ENCODE measurements at regions not wholly inside any gene's neighbourhood (a gene's known extent, or its start where the extent isn't known, plus 50 kb on each side); places are given as distances from the start of the nearest gene placed in this dataset.

DNA sequence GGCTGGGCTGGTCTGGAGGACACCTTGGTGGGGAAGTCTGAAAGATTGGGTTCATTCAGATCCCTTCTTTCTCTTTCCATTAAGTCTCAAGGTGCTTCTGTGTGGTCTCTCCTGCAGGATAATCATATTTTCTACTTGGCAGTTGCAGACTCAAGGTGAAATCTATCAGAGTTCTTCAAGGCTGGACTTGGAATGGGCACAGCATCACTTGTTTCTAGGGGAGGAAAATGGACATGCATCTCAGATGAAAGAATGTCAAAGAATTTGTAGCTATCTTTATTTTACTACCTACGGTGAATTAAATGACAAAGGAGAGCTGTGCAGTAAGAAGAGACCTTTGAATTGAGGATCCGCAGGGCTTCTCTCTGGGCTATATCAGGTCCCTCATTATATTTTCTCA lies 69.8 kb upstream of the PAPPA start:
- no peak overlapping the region for H3K9ac ChIP-seq (ENCODE audit: low read depth in 1 of 2, low read length in 2 of 2)
- H3K4me3 ChIP-seq (ENCODE audit: low read depth in 1 of 3, low read length in 3 of 3) = no peak overlapping the region
- 87% methylated on average over 2 of the region's 2 CpGs for WGBS
- no peak for DNase-seq (ENCODE audit: low spot score)
- no peaks in the 10 kb centered on the region for H3K27me3 ChIP-seq (ENCODE audit: control insufficient read depth in 4 of 4, insufficient read depth in 4 of 4, low read length in 3 of 4)
- H3K4me1 ChIP-seq (ENCODE audit: control insufficient read depth in 4 of 4, insufficient read depth in 4 of 4, low read length in 3 of 4) = no peaks in the 10 kb centered on the region
- no peaks in the 10 kb centered on the region for H3K36me3 ChIP-seq (ENCODE audit: control insufficient read depth in 4 of 4, insufficient read depth in 3 of 4, low read depth in 1 of 4, low read length in 3 of 4)
- H3K9me3 ChIP-seq (ENCODE audit: control insufficient read depth in 4 of 4, low read length in 3 of 4) = no peaks in the 10 kb centered on the region
- TF ChIP-seq, protein P1, sequence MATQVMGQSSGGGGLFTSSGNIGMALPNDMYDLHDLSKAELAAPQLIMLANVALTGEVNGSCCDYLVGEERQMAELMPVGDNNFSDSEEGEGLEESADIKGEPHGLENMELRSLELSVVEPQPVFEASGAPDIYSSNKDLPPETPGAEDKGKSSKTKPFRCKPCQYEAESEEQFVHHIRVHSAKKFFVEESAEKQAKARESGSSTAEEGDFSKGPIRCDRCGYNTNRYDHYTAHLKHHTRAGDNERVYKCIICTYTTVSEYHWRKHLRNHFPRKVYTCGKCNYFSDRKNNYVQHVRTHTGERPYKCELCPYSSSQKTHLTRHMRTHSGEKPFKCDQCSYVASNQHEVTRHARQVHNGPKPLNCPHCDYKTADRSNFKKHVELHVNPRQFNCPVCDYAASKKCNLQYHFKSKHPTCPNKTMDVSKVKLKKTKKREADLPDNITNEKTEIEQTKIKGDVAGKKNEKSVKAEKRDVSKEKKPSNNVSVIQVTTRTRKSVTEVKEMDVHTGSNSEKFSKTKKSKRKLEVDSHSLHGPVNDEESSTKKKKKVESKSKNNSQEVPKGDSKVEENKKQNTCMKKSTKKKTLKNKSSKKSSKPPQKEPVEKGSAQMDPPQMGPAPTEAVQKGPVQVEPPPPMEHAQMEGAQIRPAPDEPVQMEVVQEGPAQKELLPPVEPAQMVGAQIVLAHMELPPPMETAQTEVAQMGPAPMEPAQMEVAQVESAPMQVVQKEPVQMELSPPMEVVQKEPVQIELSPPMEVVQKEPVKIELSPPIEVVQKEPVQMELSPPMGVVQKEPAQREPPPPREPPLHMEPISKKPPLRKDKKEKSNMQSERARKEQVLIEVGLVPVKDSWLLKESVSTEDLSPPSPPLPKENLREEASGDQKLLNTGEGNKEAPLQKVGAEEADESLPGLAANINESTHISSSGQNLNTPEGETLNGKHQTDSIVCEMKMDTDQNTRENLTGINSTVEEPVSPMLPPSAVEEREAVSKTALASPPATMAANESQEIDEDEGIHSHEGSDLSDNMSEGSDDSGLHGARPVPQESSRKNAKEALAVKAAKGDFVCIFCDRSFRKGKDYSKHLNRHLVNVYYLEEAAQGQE (IDR thresholded peaks at IDR 0.05) = no peak
- TF ChIP-seq, protein P2, sequence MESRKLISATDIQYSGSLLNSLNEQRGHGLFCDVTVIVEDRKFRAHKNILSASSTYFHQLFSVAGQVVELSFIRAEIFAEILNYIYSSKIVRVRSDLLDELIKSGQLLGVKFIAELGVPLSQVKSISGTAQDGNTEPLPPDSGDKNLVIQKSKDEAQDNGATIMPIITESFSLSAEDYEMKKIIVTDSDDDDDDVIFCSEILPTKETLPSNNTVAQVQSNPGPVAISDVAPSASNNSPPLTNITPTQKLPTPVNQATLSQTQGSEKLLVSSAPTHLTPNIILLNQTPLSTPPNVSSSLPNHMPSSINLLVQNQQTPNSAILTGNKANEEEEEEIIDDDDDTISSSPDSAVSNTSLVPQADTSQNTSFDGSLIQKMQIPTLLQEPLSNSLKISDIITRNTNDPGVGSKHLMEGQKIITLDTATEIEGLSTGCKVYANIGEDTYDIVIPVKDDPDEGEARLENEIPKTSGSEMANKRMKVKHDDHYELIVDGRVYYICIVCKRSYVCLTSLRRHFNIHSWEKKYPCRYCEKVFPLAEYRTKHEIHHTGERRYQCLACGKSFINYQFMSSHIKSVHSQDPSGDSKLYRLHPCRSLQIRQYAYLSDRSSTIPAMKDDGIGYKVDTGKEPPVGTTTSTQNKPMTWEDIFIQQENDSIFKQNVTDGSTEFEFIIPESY (IDR thresholded peaks at IDR 0.05) = no peak
- TF ChIP-seq FOXA2 (IDR thresholded peaks at IDR 0.05) (no peak), NR2F2 (IDR thresholded peaks at IDR 0.05) (no peak), HNF4A (conservative IDR thresholded peaks at IDR 0.05) (no peak), YY1 (IDR thresholded peaks at IDR 0.05) (no peak), RAD21 (IDR thresholded peaks at IDR 0.05) (no peak), FOXA1 (IDR thresholded peaks at IDR 0.05) (no peak), JUND (IDR thresholded peaks at IDR 0.05) (no peak), SP1 (IDR thresholded peaks at IDR 0.05) (no peak), EGR1 (IDR thresholded peaks at IDR 0.05; ENCODE audit: low read depth in 2 of 2) (no peak), GABPA (IDR thresholded peaks at IDR 0.05 in 1 of 2, conservative IDR thresholded peaks at IDR 0.05 in 1 of 2) (no peak), RXRA (IDR thresholded peaks at IDR 0.05) (no peak), TAF1 (conservative IDR thresholded peaks at IDR 0.05) (no peak), HNF4G (IDR thresholded peaks at IDR 0.05) (no peak)
- TF ChIP-seq, protein P3, sequence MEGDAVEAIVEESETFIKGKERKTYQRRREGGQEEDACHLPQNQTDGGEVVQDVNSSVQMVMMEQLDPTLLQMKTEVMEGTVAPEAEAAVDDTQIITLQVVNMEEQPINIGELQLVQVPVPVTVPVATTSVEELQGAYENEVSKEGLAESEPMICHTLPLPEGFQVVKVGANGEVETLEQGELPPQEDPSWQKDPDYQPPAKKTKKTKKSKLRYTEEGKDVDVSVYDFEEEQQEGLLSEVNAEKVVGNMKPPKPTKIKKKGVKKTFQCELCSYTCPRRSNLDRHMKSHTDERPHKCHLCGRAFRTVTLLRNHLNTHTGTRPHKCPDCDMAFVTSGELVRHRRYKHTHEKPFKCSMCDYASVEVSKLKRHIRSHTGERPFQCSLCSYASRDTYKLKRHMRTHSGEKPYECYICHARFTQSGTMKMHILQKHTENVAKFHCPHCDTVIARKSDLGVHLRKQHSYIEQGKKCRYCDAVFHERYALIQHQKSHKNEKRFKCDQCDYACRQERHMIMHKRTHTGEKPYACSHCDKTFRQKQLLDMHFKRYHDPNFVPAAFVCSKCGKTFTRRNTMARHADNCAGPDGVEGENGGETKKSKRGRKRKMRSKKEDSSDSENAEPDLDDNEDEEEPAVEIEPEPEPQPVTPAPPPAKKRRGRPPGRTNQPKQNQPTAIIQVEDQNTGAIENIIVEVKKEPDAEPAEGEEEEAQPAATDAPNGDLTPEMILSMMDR (IDR thresholded peaks at IDR 0.05; ENCODE audit: low read depth, low read length, missing input control) = no peak
- TF ChIP-seq, protein P4, sequence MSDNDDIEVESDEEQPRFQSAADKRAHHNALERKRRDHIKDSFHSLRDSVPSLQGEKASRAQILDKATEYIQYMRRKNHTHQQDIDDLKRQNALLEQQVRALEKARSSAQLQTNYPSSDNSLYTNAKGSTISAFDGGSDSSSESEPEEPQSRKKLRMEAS (IDR thresholded peaks at IDR 0.05) = no peak
- TF ChIP-seq, protein P5, sequence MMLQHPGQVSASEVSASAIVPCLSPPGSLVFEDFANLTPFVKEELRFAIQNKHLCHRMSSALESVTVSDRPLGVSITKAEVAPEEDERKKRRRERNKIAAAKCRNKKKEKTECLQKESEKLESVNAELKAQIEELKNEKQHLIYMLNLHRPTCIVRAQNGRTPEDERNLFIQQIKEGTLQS (IDR thresholded peaks at IDR 0.05) = no peak
- no peak overlapping the region for H3K27ac ChIP-seq (ENCODE audit: low read depth in 1 of 2, low read length in 2 of 2)

Data from liver (tissue), 8 donors.